Aorta (tissue), 5 donors: ENCODE measurements at regions not wholly inside any gene's neighbourhood (a gene's known extent, or its start where the extent isn't known, plus 50 kb on each side); places are given as distances from the start of the nearest gene placed in this dataset.
"Not testable (repeated sequence)": the region's sequence is repeated elsewhere in the genome, so short reads cannot be mapped to it uniquely, and the experiment has no call there.

Source experiments
- ATAC-seq: fragments of 200-7000 bp; cut with Tn5 transposase; one replicate; pipeline ENCODE4 v1.9.1; 2022; ENCODE audit warnings: moderate library complexity; ENCODE audit not compliant: low FRiP score
- DNase-seq, 2 donors: peaks; one replicate each; pipeline ENCODE4 v3.0.0-alpha.2; 2020
- H3K27ac ChIP-seq, 2 donors: one replicate each; pipeline ENCODE4 v1.5.1; 2013; ENCODE audit warnings: low read length in 2 of 2, mild to moderate bottlenecking in 2 of 2, moderate library complexity in 2 of 2, control low read depth in 1 of 2, inconsistent platforms in 1 of 2, low read depth in 1 of 2
- H3K27me3 ChIP-seq, 2 donors: one replicate each; pipeline ENCODE4 v1.6.1; 2013; ENCODE audit warnings: control low read depth in 1 of 2, low read length in 1 of 2, mild to moderate bottlenecking in 1 of 2, moderate library complexity in 1 of 2; ENCODE audit not compliant: insufficient read depth in 2 of 2, control insufficient read depth in 1 of 2
- H3K36me3 ChIP-seq, 2 donors: one replicate each; pipeline ENCODE4 v1.6.1; 2013; ENCODE audit warnings: control low read depth in 1 of 2, low read length in 1 of 2, mild to moderate bottlenecking in 1 of 2; ENCODE audit not compliant: insufficient read depth in 2 of 2, control insufficient read depth in 1 of 2
- H3K4me1 ChIP-seq, 2 donors: one replicate each; pipeline ENCODE4 v1.6.1; 2013; ENCODE audit warnings: low read length in 2 of 2, control low read depth in 1 of 2, mild to moderate bottlenecking in 1 of 2, moderate library complexity in 1 of 2; ENCODE audit not compliant: insufficient read depth in 2 of 2, control insufficient read depth in 1 of 2
- H3K4me3 ChIP-seq, 2 donors: one replicate each; pipeline ENCODE4 v1.5.1; 2013; ENCODE audit warnings: low read length in 2 of 2, control low read depth in 1 of 2, mild to moderate bottlenecking in 1 of 2
- H3K9me3 ChIP-seq: one replicate; pipeline ENCODE4 v1.6.1; 2013; ENCODE audit warnings: mild to moderate bottlenecking, low read length; ENCODE audit not compliant: control insufficient read depth
- WGBS, 2 donors: extraction: QIAGEN DNeasy Blood & Tissue Kit; methylation state at CpG; one replicate each; pipeline ENCODE4 v1.1.7; 2013; 5-methylcytosine and 5-hydroxymethylcytosine counted together
- intact Hi-C, 2 donors: fragments of 100-400 bp; cut with DNase I; formaldehyde crosslinking; loops; one replicate each; pipeline versions ENCODE4 v1.14.2 to v1.15.0; 2022
- donor health status: healthy with polysubstance abuse.
- donor health status: Bipolar disorder and iron deficiency.
- donor health status: DM: no; HTN: no; CAD: no.
- donor health status: DM: no; HTN: no; CAD: no.
- donor health status: DM: yes; HTN: yes; CAD: no.

DNA sequence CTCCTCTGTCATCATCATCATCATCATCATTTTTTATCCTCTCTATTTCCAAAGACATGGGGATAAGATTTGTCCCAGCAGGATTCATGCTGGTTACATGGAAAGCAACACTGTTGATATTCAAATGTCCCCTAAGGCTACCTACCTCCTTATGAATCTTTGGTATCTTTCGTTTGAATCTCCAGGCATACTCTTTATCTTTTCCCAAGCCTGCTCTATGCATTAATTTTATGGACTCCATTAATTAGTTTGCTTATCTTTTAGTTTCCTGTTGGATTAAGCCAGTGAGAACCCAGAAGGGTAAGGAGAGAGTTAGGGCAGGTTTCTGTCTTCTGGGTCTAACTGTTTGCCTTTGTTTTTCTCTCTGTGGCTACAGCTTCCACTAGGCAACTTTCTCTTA lies 129.6 kb upstream of the GOT2 start:
- intact Hi-C loops = no loop called here
- Histone ChIP-seq H3K27me3 (no peaks in the 10 kb centered on the region), H3K9me3 (no peaks in the 10 kb centered on the region), H3K27ac (no peak overlapping the region), H3K36me3 (no peaks in the 10 kb centered on the region), H3K4me1 (no peaks in the 10 kb centered on the region), H3K4me3 (no peak overlapping the region)
- DNase-seq = no peak
- no peak for ATAC-seq
- WGBS, 2 donors = 59 to 60% methylated on average over 1 of the region's 1 CpG

DNA sequence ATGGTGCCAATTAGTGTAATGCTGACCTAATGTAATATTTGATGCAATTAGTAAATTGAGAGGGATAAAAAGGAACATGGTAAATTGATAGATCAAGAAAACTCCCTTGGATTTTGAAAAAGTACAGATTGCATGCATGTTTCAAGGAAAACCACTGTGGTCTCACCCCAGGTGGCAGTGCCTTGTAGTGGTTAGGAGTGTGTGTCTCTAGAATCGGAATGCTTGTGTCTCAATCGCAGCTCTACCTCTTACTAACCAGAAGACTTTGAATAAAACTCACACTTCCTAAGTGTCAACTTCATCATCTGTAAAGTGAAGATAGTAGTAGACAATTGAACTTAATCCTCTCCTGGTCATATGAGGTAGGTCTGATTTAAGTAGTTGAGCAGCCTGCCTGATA lies 128.9 kb upstream of the GOT2 start:
- H3K27ac ChIP-seq = no peak overlapping the region
- DNase-seq (no peak), ATAC-seq (no peak)
- H3K36me3 ChIP-seq = no peaks in the 10 kb centered on the region
- no peaks in the 10 kb centered on the region for H3K4me1 ChIP-seq
- 55 to 80% methylated on average over 2 of the region's 2 CpGs for WGBS, 2 donors
- intact Hi-C loops = no loop called here
- H3K9me3 ChIP-seq = no peaks in the 10 kb centered on the region
- no peaks in the 10 kb centered on the region for H3K27me3 ChIP-seq
- no peak overlapping the region for H3K4me3 ChIP-seq

DNA sequence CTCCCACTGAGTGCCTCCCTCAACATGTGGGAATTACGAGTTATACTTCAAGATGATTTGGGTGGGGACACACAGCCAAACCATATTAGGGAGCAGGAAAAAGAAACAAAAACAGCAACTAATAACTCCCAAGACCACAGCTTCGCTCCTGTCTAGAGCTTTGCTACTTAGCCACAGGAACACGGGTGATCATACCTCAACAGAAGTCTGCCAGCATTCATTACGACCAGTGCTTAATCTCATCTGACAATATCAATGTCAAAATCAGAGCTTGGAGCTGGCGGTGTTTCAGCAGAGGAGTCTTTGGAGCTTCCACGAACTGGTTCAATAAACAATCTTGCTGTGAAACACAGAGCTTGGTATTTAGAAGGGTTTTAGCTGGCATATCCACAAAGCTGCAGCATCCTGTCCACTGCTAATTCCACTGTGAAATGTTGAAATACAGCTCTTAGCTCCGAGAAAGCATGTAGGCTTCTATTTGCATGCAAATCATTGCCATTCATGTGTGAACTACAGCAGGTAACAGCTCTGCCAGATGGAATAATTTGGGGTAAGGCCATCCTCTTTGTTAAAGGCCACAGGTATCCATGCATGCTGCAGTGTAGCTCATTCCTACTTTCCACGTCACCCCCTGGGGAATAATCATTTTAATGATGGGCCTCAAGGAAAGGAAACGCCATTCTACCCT lies 128.4 kb upstream of the GOT2 start:
- DNase-seq (no peak), ATAC-seq (no peak)
- Histone ChIP-seq H3K27ac (no peak overlapping the region), H3K36me3 (no peaks in the 10 kb centered on the region), H3K4me3 (no peak overlapping the region), H3K9me3 (no peaks in the 10 kb centered on the region), H3K27me3 (no peaks in the 10 kb centered on the region), H3K4me1 (no peaks in the 10 kb centered on the region)
- 33 to 35% methylated on average over 9 of the region's 9 CpGs for WGBS, 2 donors
- intact Hi-C loops = no loop called here

DNA sequence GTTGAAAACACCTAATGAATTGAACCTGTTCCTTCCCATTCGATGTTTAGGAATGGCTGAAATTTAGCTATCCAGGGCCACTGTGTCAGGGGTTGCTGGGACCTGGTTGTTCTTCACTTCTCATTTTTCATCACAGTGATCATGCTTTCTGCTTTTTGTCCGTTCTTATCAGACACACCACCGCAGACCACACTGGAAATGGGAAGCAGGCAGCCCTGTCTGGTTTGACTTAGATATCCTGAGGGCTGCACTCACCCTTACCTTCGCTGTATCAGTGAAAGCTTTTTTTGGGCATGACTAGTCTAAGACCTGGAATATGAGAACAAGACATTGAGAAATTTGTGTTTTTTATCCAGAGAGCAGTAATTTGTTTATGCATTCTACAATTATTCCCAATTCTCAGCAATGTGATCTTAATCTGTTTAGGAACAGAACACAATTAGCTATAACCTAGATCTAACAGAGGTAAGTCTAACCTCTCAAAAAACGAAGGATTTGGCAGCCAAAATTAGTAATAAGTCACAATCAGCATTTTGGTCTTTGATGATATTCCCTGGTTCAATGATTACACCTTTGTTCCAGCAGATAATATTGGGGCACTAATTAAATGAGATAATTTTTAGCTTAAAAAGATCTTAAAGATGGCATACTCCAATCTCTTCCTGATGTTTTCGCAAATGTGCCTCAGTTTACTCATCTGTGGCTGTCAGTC lies 126.0 kb upstream of the GOT2 start:
- WGBS, 2 donors = 58 to 69% methylated on average over 6 of the region's 6 CpGs
- intact Hi-C loops = no loop called here
- H3K4me3 ChIP-seq = no peak overlapping the region

DNA sequence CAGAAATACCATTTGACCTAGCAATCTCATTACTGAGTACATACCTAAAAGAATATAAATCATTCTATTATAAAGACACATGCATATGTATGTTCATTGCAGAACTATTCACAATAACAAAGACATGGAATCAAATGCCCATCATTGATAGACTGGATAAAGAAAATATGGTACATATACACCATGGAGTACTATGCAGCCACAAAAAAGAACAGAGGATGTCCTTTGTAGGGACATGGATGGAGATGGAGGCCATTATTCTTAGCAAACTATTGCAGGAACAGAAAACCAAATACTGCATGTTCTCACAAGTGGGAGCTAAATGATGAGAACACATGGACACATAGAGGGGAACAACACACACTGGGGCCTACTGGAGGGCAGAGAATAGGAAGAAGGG lies 124.5 kb upstream of the GOT2 start:
- H3K4me3 ChIP-seq, H3K4me1 ChIP-seq, H3K27me3 ChIP-seq, H3K36me3 ChIP-seq, DNase-seq, H3K9me3 ChIP-seq, ATAC-seq, intact Hi-C loops, H3K27ac ChIP-seq: not testable (repeated sequence)

More for the DNA sequence above, 126.0 kb upstream of the GOT2 start:
- no peaks in the 10 kb centered on the region for H3K27me3 ChIP-seq
- DNase-seq (no peak), ATAC-seq (no peak)
- no peaks in the 10 kb centered on the region for H3K9me3 ChIP-seq
- no peak overlapping the region for H3K27ac ChIP-seq
- no peaks in the 10 kb centered on the region for H3K4me1 ChIP-seq
- no peaks in the 10 kb centered on the region for H3K36me3 ChIP-seq

DNA sequence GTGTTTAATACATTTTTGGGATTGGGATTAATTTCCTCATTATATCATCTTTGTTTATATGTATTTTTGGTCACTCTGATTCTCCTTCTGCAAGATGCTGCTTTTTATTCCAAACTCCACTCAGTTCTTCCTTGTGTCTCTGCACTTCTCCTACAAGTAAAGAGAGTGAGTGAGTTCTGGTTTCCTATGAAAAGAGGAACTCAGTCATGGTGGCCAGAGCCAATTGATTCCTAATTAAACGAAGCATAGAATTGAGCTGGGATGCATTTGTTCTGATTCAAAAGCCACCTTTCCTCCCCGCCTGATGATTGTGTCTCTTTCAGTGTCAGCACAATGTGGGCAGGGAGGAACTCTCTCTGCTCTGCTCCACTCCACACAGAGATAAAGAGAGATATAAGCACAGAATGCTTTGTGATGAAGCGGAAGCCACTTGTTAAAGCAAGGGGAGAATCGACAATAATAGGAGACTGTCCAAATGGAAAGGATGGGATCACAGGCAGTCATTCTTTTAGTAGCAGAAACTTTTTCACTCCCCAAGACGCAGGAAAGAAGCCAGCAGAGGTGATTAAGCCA lies 121.3 kb upstream of the GOT2 start:
- no peaks in the 10 kb centered on the region for H3K4me1 ChIP-seq
- DNase-seq (no peak), ATAC-seq (no peak)
- WGBS, 2 donors = 77 to 79% methylated on average over 5 of the region's 5 CpGs
- H3K36me3 ChIP-seq = no peaks in the 10 kb centered on the region
- intact Hi-C loops = no loop called here
- no peaks in the 10 kb centered on the region for H3K9me3 ChIP-seq
- H3K27me3 ChIP-seq = no peaks in the 10 kb centered on the region
- H3K27ac ChIP-seq = no peak overlapping the region
- H3K4me3 ChIP-seq = no peak overlapping the region

DNA sequence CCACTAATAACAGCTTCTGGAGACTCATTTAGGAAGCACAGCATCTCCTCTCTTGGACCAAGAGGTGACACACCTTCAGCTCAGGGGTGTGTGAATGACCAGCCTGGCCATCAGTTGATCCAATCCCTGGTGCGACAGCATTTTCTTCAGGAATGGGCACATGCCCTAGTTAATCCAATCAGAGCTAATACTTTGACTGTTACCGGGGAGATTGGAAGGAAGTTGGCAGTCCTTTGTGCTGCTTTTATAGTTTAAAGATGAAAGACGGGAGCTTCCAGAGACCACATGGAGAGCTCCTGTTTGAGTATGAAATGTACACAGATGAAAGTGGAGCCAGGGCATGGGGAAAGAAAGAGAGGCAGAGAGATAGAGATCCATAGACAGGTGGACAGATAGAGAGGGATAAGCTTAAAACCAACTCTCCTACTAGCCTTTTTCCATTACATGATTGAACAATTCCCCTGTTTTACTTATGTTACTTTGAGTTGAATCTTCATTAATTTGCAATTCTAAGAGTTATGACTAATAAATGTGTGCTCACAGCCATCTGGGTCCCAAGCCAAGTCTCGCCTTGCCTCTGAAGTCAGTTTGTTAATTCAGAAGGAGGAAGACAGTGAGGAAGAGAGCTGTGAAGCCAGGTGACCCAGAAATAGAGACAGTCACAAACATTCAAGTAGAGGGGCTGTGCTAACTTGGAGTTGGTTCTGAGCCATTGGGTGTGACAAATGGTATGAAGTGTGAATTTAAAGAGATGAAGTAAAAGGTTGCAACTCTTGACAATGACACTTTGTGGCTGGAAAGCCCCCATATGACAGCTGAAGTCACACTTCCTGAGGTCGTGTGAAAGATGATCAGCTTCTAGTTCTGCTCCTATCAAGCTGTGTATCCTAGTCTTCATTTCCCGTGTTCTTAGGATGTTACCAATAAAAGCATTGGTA lies 120.0 kb upstream of the GOT2 start:
- ATAC-seq = no peak
- no peak for DNase-seq

DNA sequence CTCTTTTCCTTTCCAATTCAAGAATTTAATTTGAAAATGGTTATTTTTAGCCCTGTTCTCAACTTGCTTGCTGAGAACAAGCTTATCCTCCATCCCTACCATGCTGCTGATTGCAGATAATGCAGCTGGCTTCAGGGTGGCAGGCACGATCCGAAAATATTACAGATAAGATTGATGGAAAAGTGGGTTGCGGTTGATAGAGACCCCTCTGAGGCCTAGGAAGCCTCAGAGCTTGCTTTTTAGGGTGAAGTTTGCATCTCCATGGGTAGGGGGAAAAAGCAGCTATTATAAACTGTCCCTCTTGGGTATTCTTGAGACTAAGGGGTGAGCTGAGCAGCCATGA lies 116.5 kb upstream of the GOT2 start:
- no peak overlapping the region for H3K4me3 ChIP-seq
- no peak overlapping the region for H3K27ac ChIP-seq
- intact Hi-C loops = no loop called here
- DNase-seq = no peak
- no peaks in the 10 kb centered on the region for H3K9me3 ChIP-seq
- H3K27me3 ChIP-seq = no peaks in the 10 kb centered on the region
- no peaks in the 10 kb centered on the region for H3K4me1 ChIP-seq
- no peaks in the 10 kb centered on the region for H3K36me3 ChIP-seq
- no peak for ATAC-seq
- WGBS, 2 donors = 34 to 36% methylated on average over 3 of the region's 3 CpGs

More for the DNA sequence above, 120.0 kb upstream of the GOT2 start:
- no peaks in the 10 kb centered on the region for H3K4me1 ChIP-seq
- no peaks in the 10 kb centered on the region for H3K9me3 ChIP-seq
- WGBS, 2 donors = 59% methylated on average over 6 of the region's 6 CpGs
- H3K36me3 ChIP-seq = no peaks in the 10 kb centered on the region
- no peaks in the 10 kb centered on the region for H3K27me3 ChIP-seq
- no peak overlapping the region for H3K27ac ChIP-seq
- no peak overlapping the region for H3K4me3 ChIP-seq
- intact Hi-C loops = no loop called here
